ENCODE measurements at regions not wholly inside any gene's neighbourhood (a gene's known extent, or its start where the extent isn't known, plus 50 kb on each side); places are given as distances from the start of the nearest gene placed in this dataset.

DNA sequence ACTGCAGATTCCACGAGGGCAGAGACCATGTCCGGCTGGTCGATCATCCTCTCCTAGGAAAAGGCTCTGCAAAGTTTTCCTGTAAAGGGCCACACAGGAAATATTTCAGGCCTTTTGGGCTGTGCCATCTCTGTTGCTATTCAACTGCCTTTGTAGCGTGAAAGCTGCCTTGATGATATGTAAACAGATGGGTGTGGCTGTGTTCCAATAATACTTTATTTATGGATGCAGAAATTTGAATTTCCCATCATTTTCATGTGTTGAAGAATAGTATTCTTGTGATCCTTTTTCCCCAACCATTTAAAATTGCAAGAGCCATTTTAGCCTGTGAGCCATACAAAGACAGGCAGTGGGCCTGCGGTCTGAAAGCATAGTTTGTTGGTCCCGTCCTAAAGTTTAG lies 950.7 kb upstream of the RBFOX1 start:
- Mint-ChIP-seq H3K27ac (no peak overlapping the region), H3K9me3 (no peaks in the 10 kb centered on the region; the same call in 2 of the 3 replicates), H3K36me3 (ENCODE audit: low read depth) (no peaks in the 10 kb centered on the region), H3K27me3 (ENCODE audit: insufficient read depth, low read depth, poor library complexity) (no peaks in the 10 kb centered on the region), H3K4me3 (no peak overlapping the region), H3K4me1 (no peaks in the 10 kb centered on the region; the same call in 2 of the 3 replicates)
- H3K4me3 ChIP-seq: no peak overlapping the region
- H3K4me2 ChIP-seq: no peak overlapping the region
- H3K4me1 ChIP-seq (ENCODE audit: insufficient read depth): no peaks in the 10 kb centered on the region
- H3K27me3 ChIP-seq (ENCODE audit: insufficient read depth): no peaks in the 10 kb centered on the region
- ATAC-seq: no peak
- no peaks in the 10 kb centered on the region for H3K79me2 ChIP-seq (replicated peaks; ENCODE audit: insufficient read depth)
- H4K20me1 ChIP-seq (replicated peaks; ENCODE audit: insufficient read depth): no peaks in the 10 kb centered on the region
- no peaks in the 10 kb centered on the region for H3F3A ChIP-seq (replicated peaks; ENCODE audit: low read depth)
- H3K27ac ChIP-seq (ENCODE audit: low read depth): no peak overlapping the region
- no peaks in the 10 kb centered on the region for H3K36me3 ChIP-seq (ENCODE audit: insufficient read depth)
- TF ChIP-seq NANOG (IDR thresholded peaks at IDR 0.05; ENCODE audit: borderline replicate concordance): no peak
- no peak for TF ChIP-seq REST (IDR thresholded peaks at IDR 0.05; ENCODE audit: unreplicated experiment)
- TF ChIP-seq, protein P1, sequence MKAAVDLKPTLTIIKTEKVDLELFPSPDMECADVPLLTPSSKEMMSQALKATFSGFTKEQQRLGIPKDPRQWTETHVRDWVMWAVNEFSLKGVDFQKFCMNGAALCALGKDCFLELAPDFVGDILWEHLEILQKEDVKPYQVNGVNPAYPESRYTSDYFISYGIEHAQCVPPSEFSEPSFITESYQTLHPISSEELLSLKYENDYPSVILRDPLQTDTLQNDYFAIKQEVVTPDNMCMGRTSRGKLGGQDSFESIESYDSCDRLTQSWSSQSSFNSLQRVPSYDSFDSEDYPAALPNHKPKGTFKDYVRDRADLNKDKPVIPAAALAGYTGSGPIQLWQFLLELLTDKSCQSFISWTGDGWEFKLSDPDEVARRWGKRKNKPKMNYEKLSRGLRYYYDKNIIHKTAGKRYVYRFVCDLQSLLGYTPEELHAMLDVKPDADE (IDR thresholded peaks at IDR 0.05): no peak
- TF ChIP-seq, protein P2, sequence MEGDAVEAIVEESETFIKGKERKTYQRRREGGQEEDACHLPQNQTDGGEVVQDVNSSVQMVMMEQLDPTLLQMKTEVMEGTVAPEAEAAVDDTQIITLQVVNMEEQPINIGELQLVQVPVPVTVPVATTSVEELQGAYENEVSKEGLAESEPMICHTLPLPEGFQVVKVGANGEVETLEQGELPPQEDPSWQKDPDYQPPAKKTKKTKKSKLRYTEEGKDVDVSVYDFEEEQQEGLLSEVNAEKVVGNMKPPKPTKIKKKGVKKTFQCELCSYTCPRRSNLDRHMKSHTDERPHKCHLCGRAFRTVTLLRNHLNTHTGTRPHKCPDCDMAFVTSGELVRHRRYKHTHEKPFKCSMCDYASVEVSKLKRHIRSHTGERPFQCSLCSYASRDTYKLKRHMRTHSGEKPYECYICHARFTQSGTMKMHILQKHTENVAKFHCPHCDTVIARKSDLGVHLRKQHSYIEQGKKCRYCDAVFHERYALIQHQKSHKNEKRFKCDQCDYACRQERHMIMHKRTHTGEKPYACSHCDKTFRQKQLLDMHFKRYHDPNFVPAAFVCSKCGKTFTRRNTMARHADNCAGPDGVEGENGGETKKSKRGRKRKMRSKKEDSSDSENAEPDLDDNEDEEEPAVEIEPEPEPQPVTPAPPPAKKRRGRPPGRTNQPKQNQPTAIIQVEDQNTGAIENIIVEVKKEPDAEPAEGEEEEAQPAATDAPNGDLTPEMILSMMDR (conservative IDR thresholded peaks at IDR 0.05; ENCODE audit: low read depth in 2 of 2): no peak
- no peak for DNase-seq (ENCODE audit: low spot score)
- H2AFZ ChIP-seq: no peak overlapping the region
- H3K9me2 ChIP-seq (ENCODE audit: insufficient read depth): no peaks in the 10 kb centered on the region

DNA sequence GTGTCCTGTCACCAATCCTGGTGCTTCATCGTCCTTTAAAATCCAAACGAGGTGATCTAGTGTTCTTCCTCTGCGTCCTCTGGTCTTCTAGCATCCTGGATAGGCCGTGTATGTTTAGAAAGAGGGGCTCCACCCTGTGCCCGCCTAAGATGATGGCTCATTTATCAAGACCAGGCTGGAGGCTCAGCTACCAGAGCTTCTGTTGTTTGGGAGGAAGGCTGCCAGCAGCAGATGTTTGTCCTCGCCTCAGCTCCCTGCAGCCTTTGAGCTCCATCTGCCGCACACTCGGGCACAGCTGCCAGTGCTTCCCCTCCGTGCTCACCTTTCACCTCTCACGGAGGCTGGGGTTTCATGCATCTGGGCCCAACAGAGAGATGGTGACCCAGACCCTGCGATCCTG lies 954.7 kb upstream of the RBFOX1 start:
- H3F3A ChIP-seq (replicated peaks; ENCODE audit: low read depth): no peaks in the 10 kb centered on the region
- ATAC-seq (no peak), DNase-seq (ENCODE audit: low spot score) (no peak)
- no peak overlapping the region for H3K4me3 ChIP-seq
- H3K9me2 ChIP-seq (ENCODE audit: insufficient read depth): no peaks in the 10 kb centered on the region
- peaks cover 2% of the 10 kb centered on the region for H3K27me3 Mint-ChIP-seq (ENCODE audit: insufficient read depth, low read depth, poor library complexity)
- no peaks in the 10 kb centered on the region for H3K36me3 Mint-ChIP-seq (ENCODE audit: low read depth)
- H2AFZ ChIP-seq: no peak overlapping the region
- peaks cover 26% of the 10 kb centered on the region for H3K4me1 Mint-ChIP-seq
- no peak overlapping the region for H3K27ac Mint-ChIP-seq
- no peaks in the 10 kb centered on the region for H3K36me3 ChIP-seq (ENCODE audit: insufficient read depth)
- no peaks in the 10 kb centered on the region for H3K79me2 ChIP-seq (replicated peaks; ENCODE audit: insufficient read depth)
- H3K9me3 Mint-ChIP-seq: no peaks in the 10 kb centered on the region
- H3K27ac ChIP-seq (ENCODE audit: low read depth): no peak overlapping the region
- H3K27me3 ChIP-seq (ENCODE audit: insufficient read depth): no peaks in the 10 kb centered on the region
- H4K20me1 ChIP-seq (replicated peaks; ENCODE audit: insufficient read depth): no peaks in the 10 kb centered on the region
- no peak overlapping the region for H3K4me3 Mint-ChIP-seq
- peaks cover 20% of the 10 kb centered on the region for H3K4me1 ChIP-seq (ENCODE audit: insufficient read depth)
- no peak overlapping the region for H3K4me2 ChIP-seq
- TF ChIP-seq REST (IDR thresholded peaks at IDR 0.05; ENCODE audit: unreplicated experiment) (no peak), NANOG (IDR thresholded peaks at IDR 0.05; ENCODE audit: borderline replicate concordance) (no peak), JUNB (IDR thresholded peaks at IDR 0.05; ENCODE audit: unreplicated experiment) (no peak)
